ENCODE measurements at regions not wholly inside any gene's neighbourhood (a gene's known extent, or its start where the extent isn't known, plus 50 kb on each side); places are given as distances from the start of the nearest gene placed in this dataset.
"Not testable (repeated sequence)": the region's sequence is repeated elsewhere in the genome, so short reads cannot be mapped to it uniquely, and the experiment has no call there.

GRCh38 chr7:49479441-49479840 is 294.0 kb upstream of the VWC2 start:
- no peak for DNase-seq

GRCh38 chr7:49479936-49480544 is 293.4 kb upstream of the VWC2 start:
- DNase-seq: no peak

DNA sequence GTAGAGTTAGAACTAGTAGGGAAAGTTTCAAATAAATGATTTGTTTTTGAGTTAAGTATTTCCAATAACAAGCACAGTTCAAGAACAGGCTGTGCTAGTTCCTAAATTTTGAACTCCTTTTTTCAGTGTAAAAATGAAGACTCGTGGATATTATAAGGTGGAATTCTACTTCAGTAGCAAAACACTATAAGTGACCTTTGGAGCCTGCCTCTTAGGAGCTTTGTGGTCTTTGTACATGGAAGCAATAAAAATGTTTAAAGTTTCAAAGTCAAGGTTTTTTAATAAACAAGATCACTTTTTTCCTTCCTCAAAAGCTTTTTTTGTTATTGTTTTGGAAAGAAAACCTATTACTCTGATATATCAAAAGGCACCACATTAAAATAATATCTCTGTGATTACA is 292.4 kb upstream of the VWC2 start:
- no peak for DNase-seq

DNA sequence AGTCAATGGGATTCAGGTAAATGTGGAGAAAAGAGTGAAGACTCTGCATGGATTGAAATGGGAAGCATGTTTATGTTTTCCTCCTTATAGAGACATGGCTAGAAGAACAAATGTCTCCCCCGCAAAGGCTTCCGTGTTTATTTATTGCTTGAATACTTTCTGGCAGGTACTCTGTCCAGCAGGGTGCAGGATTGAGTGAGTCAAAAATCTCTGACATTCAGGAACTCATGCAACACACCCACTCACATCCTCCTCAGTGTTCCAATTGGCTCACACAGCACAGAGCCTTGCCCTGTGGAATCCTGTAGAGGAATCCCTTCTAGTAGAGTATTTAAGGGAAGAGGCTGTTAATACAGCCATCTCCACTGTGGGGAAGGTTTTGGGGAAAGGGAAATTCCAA is 290.3 kb upstream of the VWC2 start:
- DNase-seq: no peak

DNA sequence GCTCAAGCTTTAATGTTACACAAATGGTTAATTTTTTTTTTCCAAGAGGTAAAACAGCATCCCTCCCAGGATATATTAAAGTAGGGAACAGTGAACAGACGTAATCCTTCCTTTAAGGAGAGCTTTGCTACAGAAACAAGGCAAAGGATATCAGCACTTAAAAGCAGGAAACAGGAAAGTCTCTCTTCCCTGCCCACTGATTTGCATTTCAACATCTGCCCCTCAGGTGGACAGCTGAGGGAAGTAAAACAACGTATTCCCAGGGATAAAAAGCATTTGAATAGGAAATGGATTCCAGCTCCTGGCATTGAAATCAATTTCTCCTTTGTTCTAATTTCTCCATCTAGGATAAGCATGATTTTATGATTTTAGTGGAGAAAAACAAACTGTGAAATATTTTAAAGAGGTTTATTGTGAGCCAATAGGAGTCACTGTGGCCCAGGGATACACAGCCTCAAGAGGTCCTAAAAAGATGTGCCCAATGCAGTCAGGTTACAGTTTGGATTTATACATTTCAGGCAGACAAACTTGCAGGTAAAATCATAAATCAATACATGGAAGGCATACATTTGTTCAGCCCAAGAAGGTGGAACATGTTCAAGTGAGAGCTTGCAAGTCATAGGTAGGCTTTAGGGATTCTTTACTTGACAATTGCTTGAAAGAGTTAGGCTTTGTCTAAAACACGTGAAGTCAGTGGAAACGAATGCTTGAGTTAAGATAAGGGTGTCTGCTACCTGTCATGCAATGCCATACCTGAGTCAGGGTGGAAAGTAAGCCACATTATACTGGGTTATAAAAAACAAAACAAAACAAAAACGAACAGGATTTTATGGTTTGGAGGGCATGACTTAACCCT is 286.2 kb upstream of the VWC2 start:
- DNase-seq: no peak

GRCh38 chr7:49487830-49488140 is 285.7 kb upstream of the VWC2 start:
- DNase-seq: no peak

DNA sequence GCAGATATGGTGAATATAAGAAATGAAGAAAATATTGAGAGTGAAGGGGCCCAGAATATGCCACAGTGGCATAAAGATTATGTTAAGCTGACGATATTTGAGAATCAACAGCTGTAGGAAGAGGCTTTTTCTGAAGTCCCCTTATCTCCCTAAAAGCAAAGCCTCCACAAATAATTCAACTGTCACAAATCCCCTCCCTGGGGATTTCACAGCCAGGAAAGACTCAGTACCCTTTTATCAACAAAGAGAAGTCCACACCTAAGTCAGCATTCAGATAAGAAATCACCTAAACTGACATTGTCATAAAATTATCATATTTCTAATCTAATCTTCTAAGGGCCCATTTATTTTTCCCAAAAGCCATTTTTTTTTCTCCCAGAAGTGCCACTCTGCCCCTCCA is 284.9 kb upstream of the VWC2 start:
- no peak for DNase-seq

DNA sequence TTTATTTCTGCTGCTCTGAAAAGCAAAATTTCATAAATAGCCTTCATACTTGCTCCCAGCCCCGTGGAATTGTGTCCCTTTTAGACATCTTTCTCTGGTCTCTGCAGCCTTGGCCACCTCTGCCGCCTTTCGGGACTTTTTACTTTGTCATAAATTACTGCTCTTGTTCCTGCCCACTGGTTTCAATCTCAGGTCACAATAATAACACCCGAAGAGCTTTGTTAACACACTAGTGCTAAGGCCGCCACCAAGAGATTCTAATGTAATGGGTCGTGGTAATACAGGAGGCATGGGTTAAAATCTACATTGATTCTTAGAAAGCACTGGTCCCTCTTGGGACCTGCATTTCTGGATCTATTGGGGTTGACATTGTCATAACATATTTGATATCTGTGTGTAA is 276.0 kb upstream of the VWC2 start:
- no peak for DNase-seq

DNA sequence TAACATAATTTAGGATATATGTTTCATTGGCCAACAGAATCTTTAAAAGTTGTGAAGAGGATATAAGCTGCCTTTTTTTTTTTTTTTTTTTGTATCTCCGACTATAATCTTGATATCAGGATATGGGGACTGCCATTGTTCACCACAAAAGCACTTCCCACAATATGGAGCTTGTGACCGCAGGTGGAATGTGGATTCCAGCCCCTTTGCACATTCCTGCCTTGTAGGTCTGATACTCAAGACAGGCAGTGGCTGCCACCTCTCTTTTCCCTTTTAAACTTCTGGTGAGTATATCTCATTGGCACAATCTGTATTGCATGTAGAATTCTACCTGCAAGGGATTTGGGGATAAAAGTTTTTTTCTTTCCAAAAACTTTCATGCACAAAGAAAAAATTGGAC is 272.7 kb upstream of the VWC2 start:
- no peak for DNase-seq

- not testable (repeated sequence) for DNase-seq
These were observed 266.2 kb upstream of the VWC2 start for GRCh38 chr7:49507206-49507605.

GRCh38 chr7:49513911-49514310 is 259.5 kb upstream of the VWC2 start:
- no peak for DNase-seq

- peak in 7 of 56 donors; percentile 1 to 44 (median 14) for DNase-seq
These were observed 252.5 kb upstream of the VWC2 start for GRCh38 chr7:49520951-49521350.

- no peak for DNase-seq
These were observed 251.3 kb upstream of the VWC2 start for GRCh38 chr7:49522111-49522510.

GRCh38 chr7:49523870-49524269 is 249.6 kb upstream of the VWC2 start:
- no peak for DNase-seq

GRCh38 chr7:49527182-49527581 is 246.3 kb upstream of the VWC2 start:
- no peak for DNase-seq

DNA sequence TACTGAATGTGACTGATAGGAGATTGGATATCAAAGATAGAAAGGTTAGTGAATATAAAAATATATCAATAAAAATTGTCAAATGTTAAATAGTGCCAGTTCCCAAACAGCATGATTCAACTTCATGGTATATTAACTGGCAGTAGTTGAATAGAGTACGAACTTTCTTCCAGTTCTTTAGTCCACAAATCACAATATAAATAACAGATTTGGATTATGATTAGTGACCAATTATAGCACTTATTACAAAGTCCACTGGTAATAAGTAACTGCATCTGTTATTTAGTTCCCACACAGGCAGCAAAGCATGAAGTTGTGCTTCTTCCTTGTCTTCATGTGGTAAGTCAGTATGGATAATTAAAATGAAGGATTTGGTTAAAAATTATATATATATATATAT is 243.0 kb upstream of the VWC2 start:
- DNase-seq: no peak

DNA sequence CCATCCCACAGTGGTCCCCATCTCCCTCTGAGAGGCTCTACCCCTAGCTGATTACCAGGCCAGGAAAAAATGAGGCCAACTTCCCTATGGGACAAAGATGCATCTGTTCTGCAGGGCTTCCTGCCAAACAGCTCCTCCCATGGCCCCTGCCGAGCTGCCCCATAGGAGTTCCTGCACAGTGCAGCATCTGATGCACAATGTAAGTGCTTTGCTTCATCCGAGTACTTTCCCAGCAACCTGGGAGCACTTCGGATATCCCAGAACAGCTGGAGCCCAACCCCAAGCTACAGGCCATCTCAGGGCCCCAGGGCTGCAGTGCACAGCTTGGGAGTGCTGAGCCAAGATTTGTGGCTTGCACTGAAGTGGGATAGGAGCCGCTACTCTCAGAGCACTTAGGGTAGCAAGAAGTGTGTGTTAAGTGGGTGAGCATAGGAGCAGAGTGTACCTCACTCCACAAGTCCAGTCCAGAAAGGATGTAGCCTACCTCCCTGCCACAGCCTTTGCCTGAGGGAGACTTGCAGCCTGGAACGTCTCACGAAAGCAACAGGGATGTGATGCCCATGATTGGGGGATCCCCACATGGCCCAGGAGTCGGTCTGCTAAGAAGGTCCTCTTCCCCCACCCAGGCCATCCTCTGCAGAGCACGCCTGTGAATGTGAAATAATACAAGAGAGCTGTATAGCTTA is 209.6 kb upstream of the VWC2 start:
- DNase-seq: no peak

DNA sequence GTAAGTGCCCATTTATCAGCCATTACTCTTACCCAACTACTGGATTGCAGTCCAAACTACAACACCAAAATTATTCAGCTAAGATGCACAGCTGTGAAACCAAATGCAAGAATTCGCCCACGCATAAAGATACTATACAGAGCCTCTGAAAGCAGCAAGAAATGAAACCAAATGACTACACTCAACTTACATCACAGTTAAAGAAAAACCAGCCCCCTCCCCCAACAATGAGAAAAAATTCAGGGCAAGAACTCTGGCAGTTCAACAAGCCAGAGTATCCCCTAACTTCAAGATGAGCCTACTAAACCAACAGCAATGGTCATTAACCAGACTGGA is 209.1 kb upstream of the VWC2 start:
- no peak for DNase-seq

DNA sequence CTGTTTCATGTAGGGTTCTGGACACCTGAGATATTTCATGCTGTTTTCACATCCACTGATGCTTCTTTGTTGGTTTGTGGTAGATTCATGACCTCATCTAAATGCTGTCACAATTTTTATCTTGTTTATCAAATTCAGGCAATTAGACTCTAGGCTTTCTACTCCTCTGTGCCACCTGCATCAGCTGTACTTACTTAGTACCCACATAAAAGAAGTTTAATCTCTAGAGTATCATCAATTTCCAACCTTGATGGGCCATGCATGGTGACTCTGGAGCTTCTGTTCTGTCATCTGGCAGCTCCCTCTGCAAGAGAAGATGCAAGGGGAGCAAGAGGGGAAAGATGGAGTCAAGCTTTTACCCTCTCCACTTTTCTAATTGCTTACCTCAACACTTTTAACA is 195.9 kb upstream of the VWC2 start:
- DNase-seq: no peak

DNA sequence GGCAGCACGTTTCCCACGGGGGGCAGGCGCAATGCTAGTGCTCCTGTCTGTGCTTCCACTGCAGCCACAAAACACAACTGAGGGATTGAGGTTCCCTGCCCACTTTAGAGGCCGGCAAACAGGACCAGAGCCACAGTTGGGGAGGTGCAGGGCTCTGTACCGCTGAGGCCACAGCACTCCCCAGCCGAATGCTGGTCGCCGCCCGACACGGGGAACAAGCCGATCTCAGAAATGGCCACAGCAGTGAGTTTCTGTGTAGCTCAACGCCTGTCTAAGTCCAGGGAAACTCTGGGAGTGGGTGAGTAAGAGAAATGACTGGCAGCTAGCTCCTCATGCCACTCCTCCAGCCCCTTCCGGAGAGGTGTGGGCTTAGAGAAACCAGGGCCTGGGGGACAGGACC is 194.0 kb upstream of the VWC2 start:
- no peak for DNase-seq

- DNase-seq: no peak
These were observed 193.4 kb upstream of the VWC2 start for GRCh38 chr7:49580000-49580399.

DNA sequence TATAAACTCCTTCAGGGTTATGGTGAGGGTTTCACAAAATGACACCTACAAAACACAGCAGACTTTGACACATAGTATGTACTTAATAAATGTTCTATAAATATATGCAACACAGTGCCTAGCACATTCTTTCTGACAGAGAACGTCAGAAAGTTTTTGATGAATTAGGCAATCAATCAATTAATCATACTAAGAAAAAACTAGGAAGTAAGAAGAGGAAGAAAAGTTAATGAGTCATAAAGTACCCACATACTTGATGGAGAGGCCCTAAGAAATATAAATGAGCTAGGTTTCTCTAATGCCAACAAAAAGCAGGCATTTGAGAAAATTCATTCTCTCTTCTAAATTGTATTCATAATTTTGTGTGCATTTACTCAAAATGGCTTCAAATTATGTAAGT is 192.7 kb upstream of the VWC2 start:
- no peak for DNase-seq

DNA sequence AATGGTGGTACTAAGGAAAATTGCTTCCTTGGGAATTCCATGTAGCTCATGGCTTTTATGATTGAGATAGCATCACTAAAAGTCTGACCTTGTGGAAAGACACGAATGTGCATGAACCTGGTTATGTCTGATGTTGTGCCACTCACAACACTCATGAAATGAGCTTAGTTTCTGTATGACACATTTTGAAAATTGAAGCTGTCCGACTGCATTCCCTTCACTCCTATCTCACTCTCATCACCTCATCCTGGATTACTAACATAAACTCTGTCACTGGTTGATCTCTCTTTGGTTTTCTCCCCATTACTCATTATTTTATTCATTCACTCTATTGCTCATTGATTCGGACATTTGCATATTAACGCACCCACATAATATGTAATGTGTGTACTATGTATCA is 190.0 kb upstream of the VWC2 start:
- DNase-seq: no peak

Measured in amygdala (tissue), 56 donors.